HepG2 (cell line): ENCODE measurements at regions not wholly inside any gene's neighbourhood (a gene's known extent, or its start where the extent isn't known, plus 50 kb on each side); places are given as distances from the start of the nearest gene placed in this dataset.

Experiments used
- ATAC-seq: fragments of 200-7000 bp; cut with Tn5 transposase; 3 replicates; pipeline ENCODE4 v1.9.1; 2020; ENCODE audit warnings: mild to moderate bottlenecking, moderate library complexity
- BruUV-seq: library from RNA; stranded (reverse); fragments of 400-500 nt; replicated peaks from 2 replicates; lab custom pipeline; 2021; lab: Mats Ljungman, UMichigan
- CTCF ChIA-PET: fragments of 300-600 bp; formaldehyde crosslinking; extraction: SDS; loops from one replicate; lab custom pipeline; 2021; ENCODE audit warnings: low total read pairs, inconsistent platforms, low intra/inter-chr PET ratio; lab: Yijun Ruan, JAX
- POLR2A ChIA-PET: fragments of 350-600 bp; sonication (Branson Sonifier 250); formaldehyde crosslinking; loops from one replicate; lab custom pipeline; 2020; ENCODE audit warnings: antibody characterized with exemption, inconsistent platforms; lab: Yijun Ruan, JAX
- DNase-seq: peaks from one replicate; pipeline ENCODE4 v3.0.0-alpha.2; 2015; ENCODE audit warnings: low spot score
- FAIRE-seq: peaks from 3 replicates; lab custom pipeline; 2011; peaks lifted over from hg19 to GRCh38; lab: Jason Lieb, UNC
- H2AFZ ChIP-seq: one replicate; pipeline ENCODE4 v1.6.1; 2011; ENCODE audit warnings: low read length, inconsistent platforms
- H3K27ac ChIP-seq: fragments of 300-600 bp; 3 replicates; pipeline ENCODE4 v1.8.0; 2011; ENCODE audit warnings: mixed run types, mild to moderate bottlenecking, mixed read lengths, low read length, inconsistent platforms; ENCODE audit not compliant: insufficient read depth; ENCODE audit errors: extremely low read length
- H3K27me3 ChIP-seq, 2 experiments: fragments of 200-600 bp in 1 of 2; 2 replicates in 1 of 2; 3 replicates in 1 of 2; pipeline versions ENCODE4 v1.6.0 to v1.8.0; 2011; ENCODE audit warnings: low read length in 2 of 2, mild to moderate bottlenecking in 2 of 2, moderate library complexity in 2 of 2, inconsistent platforms in 1 of 2; ENCODE audit not compliant: insufficient read depth in 2 of 2, control insufficient read depth in 1 of 2
- H3K36me3 ChIP-seq, 2 experiments: fragments of 200-600 bp in 1 of 2; replicated peaks in 1 of 2; 2 replicates in 1 of 2; 3 replicates in 1 of 2; pipeline versions ENCODE4 v1.5.1 to v1.8.0; 2011; ENCODE audit warnings: low read length in 2 of 2, inconsistent platforms in 1 of 2; ENCODE audit not compliant: insufficient read depth in 2 of 2, control insufficient read depth in 1 of 2
- H3K4me1 ChIP-seq: 2 replicates; pipeline ENCODE4 v1.5.1; 2012; ENCODE audit warnings: low read length, inconsistent platforms; ENCODE audit not compliant: insufficient read depth
- H3K4me2 ChIP-seq: 2 replicates; pipeline ENCODE4 v1.6.0; 2011; ENCODE audit warnings: low read depth, low read length, inconsistent platforms
- H3K4me3 ChIP-seq, 3 experiments: fragments of 200-600 bp in 1 of 3; sonication (generic), shearing (Covaris generic) in 1 of 3; replicated peaks in 1 of 3; 2 replicates each; pipeline ENCODE4 v1.5.1; 2011 to 2016; ENCODE audit warnings: low read length in 3 of 3, inconsistent platforms in 2 of 3, low read depth in 2 of 3, mild to moderate bottlenecking in 2 of 3, control low read depth in 1 of 3, mixed read lengths in 1 of 3; ENCODE audit not compliant: insufficient read depth in 1 of 3
- H3K79me2 ChIP-seq: one replicate; pipeline ENCODE4 v1.6.1; 2011; ENCODE audit warnings: low read length, inconsistent platforms; ENCODE audit not compliant: insufficient read depth
- H3K9ac ChIP-seq: 2 replicates; pipeline ENCODE4 v1.6.0; 2011; ENCODE audit warnings: mild to moderate bottlenecking, low read depth, low read length, inconsistent platforms; ENCODE audit not compliant: insufficient read depth
- H3K9me3 ChIP-seq: 2 replicates; pipeline ENCODE4 v1.5.1; 2012; ENCODE audit warnings: mild to moderate bottlenecking, low read length
- H4K20me1 ChIP-seq: 2 replicates; pipeline ENCODE4 v1.6.0; 2011; ENCODE audit warnings: inconsistent platforms, mild to moderate bottlenecking, low read length, moderate library complexity; ENCODE audit not compliant: insufficient read depth
- CENPX ChIP-seq: sonication (generic); formaldehyde crosslinking; IDR thresholded peaks from 2 replicates; pipeline ENCODE4 v1.9.0; 2021; ENCODE audit warnings: mild to moderate bottlenecking, missing genetic modification reagents, moderate library complexity
- ESRRA ChIP-seq: sonication (generic); formaldehyde crosslinking; IDR thresholded peaks from 2 replicates; pipeline ENCODE4 v1.5.1; 2020; ENCODE audit warnings: mild to moderate bottlenecking, low read depth, missing genetic modification reagents
- HIC2 ChIP-seq: sonication (generic); formaldehyde crosslinking; IDR thresholded peaks from 2 replicates; pipeline ENCODE4 v1.9.0; 2022; ENCODE audit warnings: low read depth, missing genetic modification reagents
- HNF1A ChIP-seq, 2 experiments: sonication (generic) in 1 of 2; formaldehyde crosslinking in 1 of 2; IDR thresholded peaks; 2 replicates each; pipeline versions ENCODE4 v1.4.0 to v1.6.1; 2016 to 2020; ENCODE audit warnings: borderline replicate concordance in 1 of 2, low read depth in 1 of 2, mild to moderate bottlenecking in 1 of 2, missing genetic modification reagents in 1 of 2
- PATZ1 ChIP-seq: sonication (generic); formaldehyde crosslinking; IDR thresholded peaks from 2 replicates; pipeline ENCODE4 v1.4.0; 2020; ENCODE audit warnings: missing genetic modification reagents
- PCBP1 ChIP-seq: fragments of 200-400 bp; formaldehyde crosslinking; IDR thresholded peaks from 2 replicates; pipeline ENCODE4 v1.6.1; 2017; ENCODE audit warnings: mild to moderate bottlenecking, low read depth, low read length, borderline replicate concordance
- ZNF276 ChIP-seq: sonication (generic); formaldehyde crosslinking; IDR thresholded peaks from 2 replicates; pipeline ENCODE4 v1.4.0; 2020; ENCODE audit warnings: mild to moderate bottlenecking, low read depth, missing genetic modification reagents
- ZNF564 ChIP-seq: sonication (generic); formaldehyde crosslinking; IDR thresholded peaks from 2 replicates; pipeline ENCODE4 v1.8.1; 2023; ENCODE audit warnings: mild to moderate bottlenecking, missing genetic modification reagents
- ZSCAN9 ChIP-seq: IDR thresholded peaks from 2 replicates; pipeline ENCODE4 v1.6.1; 2016; ENCODE audit warnings: borderline replicate concordance
- WGBS: methylation state at CpG from one replicate; pipeline ENCODE4 v1.1.6; 2017; ENCODE audit warnings: low lambda C conversion rate; 5-methylcytosine and 5-hydroxymethylcytosine counted together
- in situ Hi-C: cut with HindIII; loops from 2 replicates; pipeline ENCODE4 v1.10.0; 2017; ENCODE audit warnings: low pct_unique_long_range_greater_than_20kb; ENCODE audit not compliant: extremely low pct_ligation_motif_present
- intact Hi-C: fragments of 100-400 bp; cut with micrococcal nuclease; formaldehyde crosslinking; loops from one replicate; pipeline ENCODE4 v1.10.0; 2022; ENCODE audit not compliant: unreplicated experiment

- CTCF ChIA-PET = no interaction called here
- ATAC-seq (no peak; the same call in 2 of the 3 replicates), DNase-seq (no peak), FAIRE-seq (no peak)
- Histone ChIP-seq H3K36me3 (no peaks in the 10 kb centered on the region), H3K27me3 (no peaks in the 10 kb centered on the region), H3K9me3 (no peaks in the 10 kb centered on the region), H2AFZ (no peak overlapping the region), H3K4me2 (no peak overlapping the region), H4K20me1 (no peaks in the 10 kb centered on the region), H3K79me2 (no peaks in the 10 kb centered on the region), H3K4me3 (no peak overlapping the region), H3K4me1 (no peaks in the 10 kb centered on the region), H3K9ac (no peak overlapping the region), H3K27ac (no peak overlapping the region)
- intact Hi-C loops = no loop called here
- BruUV-seq = no TSS peak
- 14% methylated on average over 4 of the region's 4 CpGs for WGBS
- POLR2A ChIA-PET = no interaction called here
- TF ChIP-seq ZNF276 (CRISPR knock-in tag) (no peak), PCBP1 (no peak), ESRRA (no peak), ZSCAN9 (CRISPR knock-in tag) (no peak), CENPX (CRISPR knock-in tag) (no peak), HNF1A (IDR thresholded peaks at IDR 0.05; ENCODE audit: low read depth) (no peak), HNF1A (CRISPR knock-in tag; IDR thresholded peaks at IDR 0.05; ENCODE audit: borderline replicate concordance) (no peak), HIC2 (CRISPR knock-in tag) (no peak), PATZ1 (CRISPR knock-in tag) (no peak), ZNF564 (no peak)
- in situ Hi-C loops = no loop called here
Measured at GRCh38 chr2:118430510-118431164, 342.4 kb downstream of the INSIG2 start.
